GM19455 (cell line): ENCODE measurements at regions not wholly inside any gene's neighbourhood (a gene's known extent, or its start where the extent isn't known, plus 50 kb on each side); places are given as distances from the start of the nearest gene placed in this dataset.

Experiments used
- ATAC-seq: cut with Tn5 transposase; IDR thresholded peaks from one replicate; pipeline ENCODE4 v1.9.1; 2021; ENCODE audit not compliant: unreplicated experiment

DNA sequence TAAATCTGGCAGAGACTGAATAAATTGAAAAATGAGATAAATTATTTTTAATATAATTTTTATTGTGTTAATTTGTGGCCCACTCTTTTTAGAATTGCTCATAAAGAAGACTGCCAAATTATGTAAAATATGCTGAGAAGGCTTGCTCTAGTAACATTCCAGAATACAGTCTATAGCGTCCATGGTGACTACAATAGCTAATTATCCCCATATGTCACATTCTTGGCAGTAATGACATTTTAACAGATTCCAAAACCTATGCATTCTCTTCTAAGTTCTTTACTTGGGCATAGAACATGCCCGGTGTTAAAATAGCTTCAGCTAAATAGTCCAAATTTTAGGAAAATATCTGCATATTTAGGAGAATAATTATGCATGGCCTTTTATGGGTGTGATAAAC lies 697.0 kb upstream of the SEMA6A start:
- no peak for ATAC-seq

DNA sequence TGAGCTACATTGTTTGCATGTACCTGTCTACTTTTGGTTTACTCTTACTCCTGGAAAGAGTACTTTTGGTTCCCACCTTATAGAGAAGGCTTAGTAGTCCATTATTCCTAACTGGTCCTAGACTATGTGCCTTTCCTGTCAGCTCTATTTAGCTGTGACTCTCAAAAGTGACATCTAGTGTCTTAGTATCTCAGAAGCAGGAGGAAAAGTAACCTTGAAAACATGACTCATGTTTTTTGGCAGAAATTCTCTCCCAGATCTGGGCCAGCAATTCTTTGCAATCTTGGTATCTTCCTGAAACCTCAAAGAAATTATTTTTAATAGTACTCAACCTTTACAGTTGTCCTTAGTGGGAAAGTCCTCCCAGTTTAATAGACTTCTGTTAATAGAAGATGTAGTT lies 691.7 kb upstream of the SEMA6A start:
- no peak for ATAC-seq

DNA sequence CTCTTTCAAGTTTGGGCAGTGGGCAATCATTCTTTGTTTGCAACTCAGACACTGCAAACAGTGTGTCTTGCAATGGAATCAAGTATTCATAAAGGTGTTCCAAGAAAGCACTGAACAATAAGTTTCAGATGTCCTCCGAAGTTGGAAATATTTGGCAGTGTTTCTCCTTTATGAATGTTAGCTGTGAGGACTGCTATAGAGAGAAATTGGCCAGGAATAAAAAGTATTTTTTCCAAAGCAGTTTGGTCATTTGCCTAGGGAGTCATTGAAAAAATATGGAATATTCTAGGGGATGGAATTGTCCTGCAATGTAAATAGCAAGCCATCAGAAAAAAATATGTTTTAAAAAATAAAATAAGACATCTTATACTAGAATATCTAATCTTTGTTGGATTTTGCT lies 688.6 kb upstream of the SEMA6A start:
- ATAC-seq, result no peak

DNA sequence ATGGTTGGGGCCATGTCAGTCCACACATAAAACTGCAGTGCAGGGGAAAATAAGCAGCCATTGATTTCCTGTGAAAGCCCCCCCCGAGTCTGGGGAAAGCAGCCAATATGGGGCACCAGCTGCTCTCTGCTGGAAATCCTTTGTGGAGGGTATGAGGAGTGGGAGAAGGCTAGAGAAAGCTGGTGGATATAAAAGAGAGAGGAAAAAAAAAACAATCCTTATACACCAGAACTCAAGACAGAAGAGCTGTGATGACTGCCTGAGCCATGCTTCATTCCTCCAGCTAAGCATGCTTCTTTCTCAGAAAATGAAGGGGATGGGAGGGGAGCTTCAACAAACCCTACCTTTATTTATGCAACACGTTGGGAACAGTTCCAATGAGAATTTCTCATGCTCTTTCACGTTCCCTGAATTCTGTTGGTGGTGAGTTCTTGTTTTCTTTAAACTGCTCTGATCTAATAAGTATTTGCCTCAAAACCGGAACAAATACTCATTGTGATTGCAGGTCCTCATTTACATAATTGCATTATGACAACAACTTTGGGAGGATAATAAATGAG lies 688.0 kb upstream of the SEMA6A start:
- ATAC-seq, result no peak

DNA sequence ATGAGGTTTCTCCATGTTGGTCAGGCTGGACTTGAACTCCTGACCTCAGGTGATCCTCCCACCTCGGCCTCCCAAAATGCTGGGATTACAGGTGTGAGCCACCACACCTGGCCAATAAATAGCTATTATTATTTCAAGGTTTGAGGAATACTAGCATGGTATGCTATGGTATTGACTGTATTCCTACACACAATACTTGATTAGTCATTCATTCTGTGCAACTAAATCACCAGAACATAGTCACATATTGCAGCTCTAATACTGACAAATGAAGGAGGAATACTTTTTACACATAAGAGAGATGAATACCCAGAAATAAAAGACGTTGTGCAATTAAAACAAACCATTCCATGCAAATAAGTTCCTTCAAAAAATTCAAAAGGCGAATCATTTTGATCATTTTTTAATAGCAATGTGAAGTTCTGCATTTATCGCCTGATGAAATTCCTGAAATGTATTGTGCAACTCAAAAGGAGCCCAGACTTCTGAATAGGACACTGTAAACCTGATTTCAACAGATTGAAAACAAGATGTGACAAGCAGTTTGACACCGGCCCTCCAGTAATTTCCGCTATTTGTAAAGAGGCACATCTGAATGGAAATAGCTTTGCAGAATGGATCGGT lies 687.4 kb upstream of the SEMA6A start:
- ATAC-seq, result no peak

DNA sequence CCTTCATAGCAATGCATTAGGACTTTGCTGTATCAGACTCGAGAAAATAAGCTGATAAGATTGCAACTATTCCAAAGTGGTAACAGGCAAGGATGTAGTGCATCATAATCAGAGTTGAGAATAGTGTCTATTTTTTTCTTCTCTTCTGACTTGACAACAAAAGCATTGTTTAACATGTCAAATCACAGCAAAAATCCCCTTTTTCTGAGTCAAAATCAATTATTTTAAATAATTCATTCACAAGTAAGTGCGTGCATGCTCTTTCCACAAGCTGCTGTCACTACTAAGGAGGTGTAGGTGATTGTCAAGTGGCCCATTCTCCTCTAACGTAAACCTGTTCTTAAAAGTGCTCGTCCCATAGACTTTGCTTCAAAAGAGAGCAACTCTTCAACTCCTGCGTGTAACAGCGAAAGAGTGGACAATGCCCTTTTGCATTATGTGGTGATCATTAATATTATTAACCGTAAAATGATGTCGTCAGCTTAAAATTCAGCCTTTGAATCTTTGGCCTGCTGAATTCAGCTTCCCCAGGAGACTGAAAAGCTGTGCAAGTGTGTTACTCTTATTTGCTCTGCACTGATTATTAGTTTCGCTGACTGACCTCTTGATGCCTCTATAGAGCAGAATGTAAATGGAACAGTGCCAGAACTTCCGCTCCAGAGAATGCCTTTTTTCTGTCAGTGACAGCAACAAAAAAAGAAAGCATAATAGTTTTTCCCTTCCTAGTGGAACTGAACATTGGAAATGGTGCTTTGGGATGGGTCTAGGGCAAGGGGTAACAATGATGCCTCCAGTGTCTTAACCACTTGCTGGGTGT lies 680.8 kb upstream of the SEMA6A start:
- no peak for ATAC-seq

DNA sequence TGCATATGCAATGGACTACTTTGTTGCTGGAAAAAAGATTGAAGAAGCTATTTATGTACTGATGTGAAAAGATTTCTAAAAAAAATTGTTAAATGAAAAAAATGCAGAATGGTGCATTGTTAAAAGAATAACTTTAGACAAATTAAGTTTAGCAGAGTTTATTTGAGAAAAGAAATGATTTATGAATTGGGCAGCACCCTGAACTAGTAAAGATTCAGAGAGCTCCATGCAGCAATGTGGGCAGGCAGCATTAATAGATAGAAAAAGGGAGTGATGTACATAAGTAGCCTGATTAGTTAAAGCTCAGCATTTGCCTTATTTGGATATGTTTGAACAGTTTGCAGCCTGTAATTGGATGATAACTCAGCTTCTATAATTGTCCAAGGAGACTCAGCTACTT lies 677.9 kb upstream of the SEMA6A start:
- ATAC-seq, result no peak

DNA sequence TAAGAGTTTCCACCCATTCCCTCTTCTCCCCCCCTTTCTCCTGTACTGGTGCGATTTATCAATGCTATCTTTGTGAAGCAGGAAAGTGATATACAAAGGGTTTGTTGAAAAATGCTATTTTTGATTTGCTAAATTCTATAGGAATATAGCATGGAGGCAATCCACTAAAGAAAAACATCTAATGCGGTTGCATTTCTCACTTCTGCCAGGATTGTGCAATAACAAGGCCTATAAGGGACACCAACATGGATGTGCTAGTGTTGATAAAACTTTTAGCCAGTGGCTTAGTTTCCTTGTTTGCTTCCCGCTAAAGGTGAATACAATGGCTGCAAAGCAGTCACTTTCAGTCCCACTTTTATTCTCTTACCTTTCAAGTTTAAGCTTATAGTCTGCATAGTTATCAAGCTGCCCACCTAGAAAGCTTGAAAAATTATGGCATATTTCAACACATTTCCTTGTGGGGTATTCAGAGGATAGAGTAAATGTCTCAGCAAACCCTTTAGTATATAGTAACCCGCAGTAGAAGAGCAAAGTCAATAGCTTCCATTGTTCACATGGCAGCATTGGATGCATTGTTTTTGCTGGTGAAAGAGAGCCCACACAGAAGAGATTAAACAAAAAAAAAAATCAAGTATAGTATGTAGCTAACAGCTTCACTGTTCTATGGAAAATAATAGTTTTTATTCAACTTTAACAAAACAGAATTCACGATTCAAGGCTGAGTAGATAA lies 674.6 kb upstream of the SEMA6A start:
- no peak for ATAC-seq

DNA sequence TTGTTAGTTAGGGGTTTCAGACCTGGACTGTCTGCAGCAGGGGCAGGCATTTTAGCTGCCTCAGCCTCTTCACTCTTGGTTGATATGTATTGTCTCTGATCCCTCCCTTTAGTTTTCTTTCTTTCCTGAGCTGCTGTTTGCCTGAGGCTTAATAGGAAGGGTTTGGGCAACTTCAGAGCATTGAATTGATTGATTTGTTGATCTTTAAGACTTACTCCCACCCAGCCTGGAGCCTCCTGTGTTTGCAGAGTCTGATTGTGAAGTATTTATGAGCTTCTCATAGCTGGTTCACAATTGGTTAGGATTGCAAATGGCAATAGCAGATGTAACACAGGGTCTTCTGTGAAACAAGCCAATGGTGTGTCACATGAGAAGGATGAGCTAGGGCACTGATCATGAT lies 671.8 kb upstream of the SEMA6A start:
- ATAC-seq, result no peak

DNA sequence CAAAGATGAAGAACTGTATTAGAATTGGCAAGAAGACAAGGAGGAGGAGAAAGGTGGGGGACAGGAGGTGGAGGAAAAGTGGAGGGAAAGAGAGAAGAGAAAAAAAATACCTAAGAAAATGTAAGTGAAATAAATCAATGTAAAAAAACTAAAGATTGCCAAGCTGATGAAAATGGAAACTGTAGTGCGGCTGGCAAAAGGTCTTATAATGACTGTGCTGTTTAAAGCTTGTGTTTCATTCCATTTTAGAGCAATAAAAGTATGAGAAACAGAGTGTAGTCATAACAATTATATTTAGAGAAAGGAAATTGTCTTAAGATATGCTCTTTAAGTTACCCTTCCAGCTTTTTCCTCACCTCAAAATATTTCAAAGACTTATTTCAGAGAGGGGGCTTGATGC lies 670.5 kb upstream of the SEMA6A start:
- ATAC-seq, result no peak

DNA sequence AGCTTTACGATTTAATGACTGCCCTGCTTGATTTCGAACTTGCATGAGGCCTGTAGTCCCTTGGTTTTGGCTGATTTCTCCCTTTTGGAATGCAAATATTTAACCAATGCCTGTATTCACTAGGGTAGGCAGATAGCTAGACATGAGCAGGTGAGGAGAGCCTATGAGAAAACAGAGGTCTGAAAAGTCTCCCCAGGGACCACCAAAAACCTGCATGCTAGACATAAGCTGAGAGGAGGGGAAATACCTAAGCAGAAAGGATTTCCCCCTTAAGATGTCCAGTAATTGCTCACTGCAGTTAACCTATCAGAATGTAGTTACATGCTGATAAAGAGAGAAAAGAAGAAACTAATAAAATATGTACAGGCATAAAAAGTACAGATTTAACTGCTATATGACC lies 667.4 kb upstream of the SEMA6A start:
- ATAC-seq, result no peak

DNA sequence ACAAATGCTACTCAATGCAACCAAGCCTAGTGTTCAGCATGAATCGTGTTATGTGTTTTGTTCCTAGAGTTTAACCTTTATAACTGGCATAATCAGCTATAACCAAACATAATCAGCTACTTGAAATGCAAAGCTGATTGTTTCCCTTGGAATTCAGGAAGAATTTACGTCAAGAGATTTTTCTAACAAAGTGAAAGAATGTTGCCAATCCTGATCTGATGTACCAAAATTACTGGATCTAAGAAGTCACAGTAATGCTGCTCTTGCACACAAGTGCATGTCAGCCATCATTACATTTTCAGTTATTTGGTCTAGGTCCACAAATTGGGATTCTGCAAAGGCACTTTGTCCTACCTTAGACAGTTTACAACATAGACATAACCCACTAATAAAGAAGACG lies 662.3 kb upstream of the SEMA6A start:
- ATAC-seq, result no peak

DNA sequence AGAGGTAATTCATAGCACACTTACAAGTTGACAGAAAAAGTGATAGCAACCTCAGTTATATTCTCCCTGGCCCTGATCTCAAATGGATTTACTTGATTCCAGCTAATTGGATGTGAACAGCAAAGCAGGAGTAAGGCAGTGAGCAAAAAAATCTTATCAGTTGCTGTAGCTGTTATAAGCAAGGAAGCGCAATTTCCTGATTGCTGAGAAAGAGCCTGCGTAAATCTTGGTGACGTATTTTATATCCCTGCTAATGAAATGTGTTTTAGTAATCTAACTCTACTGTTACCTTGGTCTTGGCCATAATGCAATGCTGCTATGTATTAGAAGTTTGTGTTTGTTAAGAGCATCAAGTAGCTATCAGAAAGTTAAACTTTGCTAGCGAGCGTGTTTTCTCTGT lies 661.2 kb upstream of the SEMA6A start:
- ATAC-seq, result no peak

DNA sequence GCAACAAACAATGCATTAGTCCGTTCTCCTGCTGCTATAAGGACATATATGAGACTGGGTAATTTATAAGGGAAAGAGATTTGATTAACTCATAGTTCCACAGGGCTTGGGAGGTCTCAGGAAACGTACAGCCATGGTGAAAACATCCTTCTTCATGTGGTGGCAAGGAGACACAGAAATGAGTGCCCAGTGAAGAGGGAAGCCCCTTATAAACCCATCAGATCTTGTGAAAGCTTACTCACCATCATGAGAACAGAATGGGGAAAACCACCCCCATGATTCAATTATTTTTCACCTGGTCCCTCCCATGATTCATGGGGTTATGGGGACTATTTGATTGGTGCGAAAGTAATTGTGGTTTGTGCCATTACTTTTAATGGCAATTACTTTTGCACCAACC lies 655.8 kb upstream of the SEMA6A start:
- no peak for ATAC-seq

DNA sequence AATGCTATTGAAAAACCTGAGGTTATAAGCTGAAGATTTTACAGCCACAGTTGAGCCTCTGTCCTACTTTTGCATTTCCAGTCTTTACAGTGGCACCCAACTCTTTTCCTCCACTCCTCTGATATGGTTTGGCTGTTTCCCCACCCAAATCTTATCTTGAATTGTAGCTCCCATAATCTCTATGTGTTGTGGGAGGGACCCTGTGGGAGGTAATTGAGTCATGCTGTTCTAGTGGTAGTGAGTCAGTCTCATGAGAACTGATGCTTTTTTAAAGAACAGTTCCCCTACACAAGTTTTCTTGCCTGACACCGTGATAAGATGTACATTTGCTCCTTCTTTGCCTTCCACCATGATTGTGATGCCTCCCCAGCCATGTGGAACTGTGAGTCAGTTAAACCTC lies 646.1 kb upstream of the SEMA6A start:
- ATAC-seq, result no peak

DNA sequence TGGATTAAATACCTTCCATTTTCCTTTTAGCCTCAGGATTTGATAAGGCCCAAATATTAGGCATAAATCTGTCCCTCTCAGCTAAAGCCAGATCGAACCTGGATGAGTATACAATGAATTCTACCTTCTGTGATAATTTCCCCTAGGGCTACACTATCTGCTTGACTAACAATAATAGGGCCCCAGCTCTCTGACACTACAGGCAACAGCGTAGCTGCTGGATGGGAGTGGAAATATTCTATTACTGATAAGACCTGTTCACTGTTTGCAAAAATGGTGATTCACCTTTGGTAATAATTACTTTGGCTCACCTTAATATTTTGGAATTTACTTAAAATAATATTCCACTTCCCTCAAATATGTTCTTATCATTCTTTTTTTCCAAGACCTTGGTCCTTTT lies 644.2 kb upstream of the SEMA6A start:
- ATAC-seq, result no peak

DNA sequence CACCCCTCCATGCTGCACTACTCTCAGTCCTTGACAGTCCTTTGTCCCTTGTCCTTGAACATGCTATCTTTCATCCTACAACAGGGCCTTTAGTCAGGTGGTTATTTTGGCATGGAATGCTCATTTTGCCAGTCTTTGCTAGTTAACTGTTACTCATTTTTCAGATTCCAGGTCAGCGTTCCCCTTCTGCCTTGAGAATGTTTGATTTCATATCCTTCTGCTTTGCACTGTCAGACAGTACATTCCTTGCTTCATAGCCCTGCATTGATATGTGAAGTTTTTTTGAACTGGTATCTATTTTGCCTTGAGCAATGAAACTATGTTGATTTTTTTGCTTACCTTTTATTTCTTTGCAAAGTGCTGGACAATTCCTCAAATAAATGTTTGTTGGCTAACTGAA lies 638.2 kb upstream of the SEMA6A start:
- no peak for ATAC-seq

DNA sequence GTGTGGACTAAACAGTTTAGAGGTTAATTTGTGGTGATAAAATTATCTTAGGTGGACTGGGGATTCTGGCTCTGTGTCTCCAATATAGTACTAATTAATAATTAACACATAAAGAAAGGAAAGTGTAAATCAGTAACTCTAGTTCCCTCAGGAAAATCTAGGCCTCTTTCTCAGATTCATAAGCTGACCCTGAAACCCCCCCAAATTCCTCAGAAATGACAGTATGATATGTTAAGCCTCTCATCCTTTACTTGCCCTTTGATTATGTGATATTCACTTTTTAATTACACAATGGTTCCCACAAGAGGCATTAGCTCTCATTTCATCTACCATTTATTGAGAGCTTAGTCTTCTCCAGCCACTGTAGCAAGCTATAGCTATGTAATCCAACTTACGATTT lies 636.2 kb upstream of the SEMA6A start:
- no peak for ATAC-seq

DNA sequence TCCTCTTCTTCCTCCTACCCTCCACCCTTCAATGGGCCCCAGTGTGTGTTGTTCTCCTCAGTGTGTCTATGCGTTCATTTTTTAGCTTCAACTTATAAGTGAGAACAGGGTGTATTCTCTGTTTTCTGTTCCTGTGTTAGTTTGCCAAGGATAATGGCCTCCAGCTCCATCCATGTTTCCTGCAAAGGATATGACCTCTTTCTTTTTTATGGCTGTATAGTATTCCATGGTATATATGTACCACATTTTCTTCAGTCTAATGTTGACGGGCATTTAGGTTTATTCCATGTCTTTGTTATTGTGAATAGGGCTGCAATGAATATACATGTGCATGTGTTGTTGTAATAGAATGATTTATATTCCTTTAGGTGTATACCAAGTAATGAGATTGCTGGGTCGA lies 634.9 kb upstream of the SEMA6A start:
- ATAC-seq, result no peak

DNA sequence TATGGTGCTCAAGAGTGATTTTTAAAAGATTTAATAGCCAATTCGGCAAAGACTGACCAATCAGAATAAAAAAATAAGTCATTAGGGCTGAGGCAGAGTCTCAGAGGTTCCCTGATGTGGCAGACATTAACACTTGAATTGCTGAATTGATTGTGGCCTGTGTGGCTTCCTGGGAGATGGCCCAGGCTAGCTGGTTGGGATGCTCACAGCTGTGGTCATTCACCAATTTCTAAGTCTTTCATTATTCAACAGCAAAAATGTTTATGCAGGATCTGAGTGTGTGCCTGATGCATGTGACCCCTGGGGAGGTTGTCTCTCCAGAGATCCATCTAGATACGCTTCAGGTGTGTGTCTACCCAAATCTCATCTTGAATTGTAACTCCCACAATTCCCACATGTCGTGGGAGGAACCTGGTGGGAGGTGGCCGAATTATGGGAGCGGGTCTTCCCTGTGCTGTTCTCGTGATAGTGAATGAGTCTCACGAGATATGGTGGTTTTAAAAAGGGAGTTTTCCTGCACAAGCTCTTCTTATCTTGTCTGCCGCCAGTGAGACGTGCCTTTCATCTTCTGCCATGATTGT lies 632.6 kb upstream of the SEMA6A start:
- ATAC-seq, result no peak

DNA sequence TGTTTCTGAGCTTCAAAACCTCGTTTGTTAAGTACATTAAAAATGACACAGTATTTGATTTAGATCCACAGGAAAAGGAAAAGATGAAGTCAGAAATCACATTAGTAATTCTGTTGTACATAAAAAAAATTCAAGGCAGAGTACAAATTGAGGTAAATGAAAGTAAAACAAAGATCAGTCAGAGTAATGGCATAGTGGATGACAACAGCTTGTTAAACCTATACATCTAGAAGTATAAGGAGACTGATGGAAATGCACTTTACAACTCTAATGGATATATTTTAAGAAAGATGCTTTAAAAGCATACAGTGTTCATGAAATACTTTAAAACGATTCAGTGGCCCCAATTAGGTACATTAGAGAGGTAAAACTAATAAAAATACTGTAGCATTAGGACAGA lies 631.3 kb upstream of the SEMA6A start:
- ATAC-seq, result no peak
